SK-N-MC (cell line): ENCODE measurements at regions not wholly inside any gene's neighbourhood (a gene's known extent, or its start where the extent isn't known, plus 50 kb on each side); places are given as distances from the start of the nearest gene placed in this dataset.

ENCODE experiments used
- EZH2 ChIP-seq: fragments of 200-600 bp; sonication (generic); IDR thresholded peaks from one replicate; pipeline ENCODE4 v1.6.1; 2017; ENCODE audit warnings: antibody characterized with exemption
- FOXP2 ChIP-seq: optimal IDR thresholded peaks from 2 replicates; pipeline ENCODE3; 2011; ENCODE audit warnings: mild to moderate bottlenecking, moderate library complexity; ENCODE audit not compliant: insufficient read depth; ENCODE audit errors: extremely low read length, control extremely low read depth
- POLR2AphosphoS5 ChIP-seq: IDR thresholded peaks from 2 replicates; pipeline ENCODE4 v1.6.1; 2012; ENCODE audit warnings: mild to moderate bottlenecking, low read depth, low read length, borderline replicate concordance

- TF ChIP-seq EZH2 (no peak), POLR2AphosphoS5 (no peak), FOXP2 (no peak)
Measured at GRCh38 chr5:125262782-125263181, 516.3 kb upstream of the ZNF608 start.
